GM12891 (cell line): ENCODE measurements at regions not wholly inside any gene's neighbourhood (a gene's known extent, or its start where the extent isn't known, plus 50 kb on each side); places are given as distances from the start of the nearest gene placed in this dataset.

Source experiments
- DNase-seq: peaks from one replicate; pipeline ENCODE4 v3.0.0; 2011; ENCODE audit warnings: low spot score; ENCODE audit not compliant: insufficient read length
- FAIRE-seq: peaks from 2 replicates; lab custom pipeline; 2011; peaks lifted over from hg19 to GRCh38; lab: Jason Lieb, UNC
- PAX5 ChIP-seq: IDR thresholded peaks from 2 replicates; pipeline ENCODE4 v1.6.1; 2011; ENCODE audit warnings: low read length, moderate library complexity, mild to moderate bottlenecking; ENCODE audit not compliant: insufficient read depth, severe bottlenecking
- POLR2A ChIP-seq: IDR thresholded peaks from 2 replicates; pipeline ENCODE4 v1.6.1; 2011; ENCODE audit warnings: low read depth, low read length, control low read depth
- POLR2AphosphoS5 ChIP-seq: IDR thresholded peaks from 2 replicates; pipeline ENCODE4 v1.6.1; 2011; ENCODE audit warnings: low read depth, low read length, control low read depth
- POU2F2 ChIP-seq: IDR thresholded peaks from 2 replicates; pipeline ENCODE4 v1.6.1; 2011; ENCODE audit warnings: low read depth, mild to moderate bottlenecking, control low read depth, low read length, moderate library complexity
- SPI1 ChIP-seq: IDR thresholded peaks from 2 replicates; pipeline ENCODE4 v1.6.1; 2011; ENCODE audit warnings: low read depth, low read length, control low read depth
- TAF1 ChIP-seq: IDR thresholded peaks from 2 replicates; pipeline ENCODE4 v1.6.1; 2011; ENCODE audit warnings: low read depth, low read length, control low read depth

GRCh38 chr20:54379893-54380584 is 95.4 kb upstream of the DOK5 start:
- DNase-seq, result no peak
- no peak for FAIRE-seq
- TF ChIP-seq POLR2A, result no peak
- no peak for TF ChIP-seq POLR2AphosphoS5
- TF ChIP-seq TAF1, result no peak
- no peak for TF ChIP-seq POU2F2
- TF ChIP-seq SPI1, result no peak
- TF ChIP-seq PAX5, result no peak

GRCh38 chr20:54382419-54382818 is 93.0 kb upstream of the DOK5 start:
- FAIRE-seq, result no peak
- no peak for TF ChIP-seq POU2F2
- no peak for TF ChIP-seq PAX5
- no peak for TF ChIP-seq POLR2AphosphoS5
- no peak for TF ChIP-seq POLR2A
- TF ChIP-seq SPI1, result no peak
- TF ChIP-seq TAF1, result no peak
- no peak for DNase-seq

GRCh38 chr20:54385746-54386145 is 89.6 kb upstream of the DOK5 start:
- FAIRE-seq (no peak), DNase-seq (no peak)
- TF ChIP-seq TAF1 (no peak), SPI1 (no peak), POLR2A (no peak), POLR2AphosphoS5 (no peak), POU2F2 (no peak)

- no peak for DNase-seq
- no peak for FAIRE-seq
Observed at GRCh38 chr20:54389596-54390280, 85.7 kb upstream of the DOK5 start.

GRCh38 chr20:54397292-54398140 is 77.9 kb upstream of the DOK5 start:
- no peak for DNase-seq
- FAIRE-seq, result no peak
- no peak for TF ChIP-seq PAX5
- TF ChIP-seq POLR2AphosphoS5, result no peak
- no peak for TF ChIP-seq POU2F2
- TF ChIP-seq SPI1, result no peak
- no peak for TF ChIP-seq POLR2A
- TF ChIP-seq TAF1, result no peak

More at GRCh38 chr20:54389596-54390280, 85.7 kb upstream of the DOK5 start:
- TF ChIP-seq POLR2AphosphoS5 (no peak), TAF1 (no peak), POU2F2 (no peak), SPI1 (no peak), PAX5 (no peak), POLR2A (no peak)

- DNase-seq, result no peak
- no peak for TF ChIP-seq POU2F2
- TF ChIP-seq SPI1, result no peak
- no peak for FAIRE-seq
Observed at GRCh38 chr20:54398814-54399213, 76.6 kb upstream of the DOK5 start.

GRCh38 chr20:54405540-54405939 is 69.9 kb upstream of the DOK5 start:
- TF ChIP-seq SPI1, result no peak
- TF ChIP-seq POU2F2, result no peak
- no peak for TF ChIP-seq POLR2A
- TF ChIP-seq PAX5, result no peak
- TF ChIP-seq TAF1, result no peak
- no peak for TF ChIP-seq POLR2AphosphoS5
- FAIRE-seq (no peak), DNase-seq (no peak)

- no peak for FAIRE-seq
- TF ChIP-seq POU2F2, result no peak
- TF ChIP-seq TAF1, result no peak
- TF ChIP-seq POLR2AphosphoS5, result no peak
- TF ChIP-seq PAX5, result no peak
- TF ChIP-seq POLR2A, result no peak
- no peak for TF ChIP-seq SPI1
- no peak for DNase-seq
Observed at GRCh38 chr20:54407459-54407858, 67.9 kb upstream of the DOK5 start.

- no peak for TF ChIP-seq POLR2AphosphoS5
- TF ChIP-seq PAX5, result no peak
- no peak for TF ChIP-seq POLR2A
- TF ChIP-seq TAF1, result no peak
- no peak for TF ChIP-seq SPI1
- no peak for FAIRE-seq
Observed at GRCh38 chr20:54415967-54416366, 59.4 kb upstream of the DOK5 start.

GRCh38 chr20:54416770-54417169 is 58.6 kb upstream of the DOK5 start:
- DNase-seq, result no peak
- TF ChIP-seq TAF1 (no peak), POLR2AphosphoS5 (no peak), SPI1 (no peak), POLR2A (no peak), POU2F2 (no peak), PAX5 (no peak)
- FAIRE-seq, result no peak

More at GRCh38 chr20:54415967-54416366, 59.4 kb upstream of the DOK5 start:
- DNase-seq, result no peak
